GM21737 (cell line): ENCODE measurements at regions not wholly inside any gene's neighbourhood (a gene's known extent, or its start where the extent isn't known, plus 50 kb on each side); places are given as distances from the start of the nearest gene placed in this dataset.

Experiments used
- ATAC-seq: cut with Tn5 transposase; IDR thresholded peaks from one replicate; pipeline ENCODE4 v1.9.1; 2021; ENCODE audit warnings: mild to moderate bottlenecking, moderate library complexity; ENCODE audit not compliant: unreplicated experiment

- ATAC-seq = no peak
Observed at GRCh38 chr15:100718075-100718980, 115.9 kb downstream of the ASB7 start.

- no peak for ATAC-seq
Observed at GRCh38 chr15:100720406-100720967, 118.1 kb downstream of the ASB7 start.

DNA sequence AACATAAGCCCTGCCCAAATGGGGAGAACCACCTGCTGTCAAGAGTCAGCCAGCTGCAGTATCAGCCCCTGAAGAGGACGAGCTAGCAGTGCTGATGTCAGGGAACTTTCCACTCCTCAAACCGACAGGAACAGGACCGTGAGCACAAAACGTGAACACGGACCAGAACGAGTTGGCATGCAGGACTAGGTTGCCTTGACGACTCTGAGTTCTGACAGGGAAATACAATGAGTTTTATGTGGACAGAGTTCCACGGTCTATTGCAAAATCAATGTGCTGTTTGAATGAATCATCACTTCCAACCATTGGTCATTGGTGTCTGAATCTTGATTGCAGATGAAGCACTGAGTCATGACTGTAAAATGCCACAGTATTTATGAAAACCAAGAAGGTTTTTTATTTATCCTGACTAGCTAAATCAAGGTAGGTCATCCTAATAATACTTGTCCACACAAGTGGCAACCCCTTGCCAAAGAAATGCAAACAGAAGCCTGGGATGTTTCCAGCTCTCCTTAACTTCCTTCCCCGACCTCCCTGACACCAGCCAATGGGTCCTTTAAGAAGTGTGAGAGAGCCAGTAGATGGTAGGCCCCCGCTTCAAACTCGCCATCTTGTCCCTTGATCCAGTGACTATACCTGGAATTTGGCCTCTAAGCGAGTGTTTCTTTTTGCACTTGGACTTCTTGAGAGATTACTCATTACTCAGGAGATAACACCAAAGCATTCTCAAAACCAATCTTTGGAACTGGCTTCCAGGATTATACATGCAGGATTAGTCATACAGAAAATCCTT, 119.6 kb downstream of the ASB7 start:
- ATAC-seq = no peak

DNA sequence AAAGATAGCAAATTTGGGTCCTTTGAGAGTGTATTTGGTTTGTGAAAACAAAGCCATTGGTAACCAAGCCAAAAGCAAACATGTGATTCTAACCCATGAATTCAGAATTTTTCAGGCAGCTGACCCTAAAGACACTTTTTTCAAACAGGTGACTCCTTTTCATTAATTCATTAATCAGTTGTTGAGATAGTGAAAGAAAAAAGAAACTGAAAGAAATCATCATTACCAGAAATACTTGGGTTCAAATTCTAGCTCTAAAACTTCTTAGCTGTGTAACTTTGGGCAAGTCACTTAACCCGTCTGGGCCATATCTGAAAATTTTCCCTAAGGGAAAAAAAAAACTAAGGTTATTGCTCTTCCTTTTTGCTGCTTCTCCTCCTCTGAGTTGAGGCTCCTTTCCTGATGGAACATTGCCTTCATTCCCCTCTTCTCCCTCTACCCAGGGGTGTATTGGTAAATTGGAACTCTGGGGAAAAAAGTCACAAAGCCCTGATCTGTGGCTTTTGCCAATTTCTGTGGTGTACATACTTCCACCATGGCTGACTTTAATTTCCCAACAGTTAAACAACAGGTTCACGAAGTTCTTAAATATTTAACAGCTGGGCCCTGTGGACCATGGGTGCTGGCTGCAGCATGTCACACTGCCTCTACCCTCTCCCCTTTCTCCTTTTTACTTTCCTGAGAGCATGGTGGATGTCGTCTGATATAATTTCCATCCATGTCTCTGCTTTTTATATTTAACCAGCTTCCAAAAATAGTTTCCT, 120.3 kb downstream of the ASB7 start:
- ATAC-seq = no peak

DNA sequence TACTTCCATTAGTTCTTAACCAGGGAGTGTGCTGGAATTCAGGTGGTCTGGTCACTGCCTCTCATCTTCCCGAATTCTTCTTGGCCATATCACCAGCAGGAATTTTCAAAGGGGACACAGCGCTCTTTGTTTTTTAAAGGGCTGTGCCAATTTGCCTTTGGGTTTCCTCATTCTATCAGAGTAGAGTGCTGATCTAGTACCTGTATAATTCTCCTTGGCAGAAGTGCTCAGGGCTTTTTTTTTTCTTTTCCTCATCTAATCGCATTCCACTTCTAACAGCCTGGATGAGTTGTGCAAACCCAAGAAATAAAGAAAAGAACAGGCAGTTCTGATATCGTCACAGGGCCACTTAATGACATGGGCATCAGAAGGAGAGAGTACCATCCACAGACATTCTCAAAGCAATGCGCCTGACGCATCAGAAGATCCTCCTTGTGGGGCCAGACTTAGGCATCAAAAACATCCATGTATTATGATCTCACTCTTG, 121.0 kb downstream of the ASB7 start:
- ATAC-seq = no peak

DNA sequence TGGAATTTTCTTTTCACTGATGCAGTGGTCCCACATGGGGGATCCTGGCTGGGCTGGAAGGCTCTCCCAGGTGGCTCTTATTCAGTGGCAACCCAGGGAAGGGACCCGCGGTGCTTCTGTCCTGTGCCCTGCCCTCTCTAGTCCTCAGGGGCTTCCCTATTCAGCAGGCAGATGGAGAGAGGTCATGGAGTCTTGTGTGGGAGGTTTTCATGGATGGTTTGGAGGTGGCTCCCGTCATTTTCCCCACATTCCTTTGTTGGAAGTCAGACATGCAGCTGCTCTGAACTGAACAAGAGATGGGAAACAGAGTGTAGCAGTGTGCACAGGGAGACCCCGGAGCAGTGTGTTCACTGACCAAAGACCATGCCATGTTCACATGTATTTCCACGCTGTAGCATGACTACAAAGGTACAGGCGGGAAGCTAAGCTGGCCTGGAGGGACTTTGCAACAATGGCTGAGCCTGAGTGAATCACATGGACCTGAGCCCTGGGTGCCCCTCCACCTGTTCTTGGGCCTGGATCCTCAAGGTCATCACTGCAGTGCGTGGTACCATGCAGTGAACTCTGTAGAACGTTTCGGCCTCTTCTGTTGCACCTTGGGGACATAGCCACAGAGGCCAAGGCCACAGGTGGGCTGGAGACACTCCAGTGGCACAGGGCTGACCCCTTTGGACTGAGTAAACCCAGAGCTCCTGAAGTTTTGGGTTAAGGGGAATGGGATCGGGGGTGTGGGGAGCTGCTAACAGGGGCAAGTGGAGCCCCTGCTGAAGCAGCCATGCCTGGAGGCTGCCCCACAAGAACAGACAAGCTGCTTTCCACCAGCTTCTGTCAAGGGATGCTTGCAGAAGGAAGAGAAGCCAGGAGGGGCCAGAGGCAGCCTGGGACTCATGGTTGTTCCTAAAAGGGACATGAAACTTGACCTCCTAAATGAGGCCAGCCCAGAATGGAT, 123.0 kb downstream of the ASB7 start:
- ATAC-seq = no peak

GRCh38 chr15:100726070-100726420, 123.7 kb downstream of the ASB7 start:
- no peak for ATAC-seq

- ATAC-seq = no peak
Observed at GRCh38 chr15:100726421-100727190, 124.2 kb downstream of the ASB7 start.

DNA sequence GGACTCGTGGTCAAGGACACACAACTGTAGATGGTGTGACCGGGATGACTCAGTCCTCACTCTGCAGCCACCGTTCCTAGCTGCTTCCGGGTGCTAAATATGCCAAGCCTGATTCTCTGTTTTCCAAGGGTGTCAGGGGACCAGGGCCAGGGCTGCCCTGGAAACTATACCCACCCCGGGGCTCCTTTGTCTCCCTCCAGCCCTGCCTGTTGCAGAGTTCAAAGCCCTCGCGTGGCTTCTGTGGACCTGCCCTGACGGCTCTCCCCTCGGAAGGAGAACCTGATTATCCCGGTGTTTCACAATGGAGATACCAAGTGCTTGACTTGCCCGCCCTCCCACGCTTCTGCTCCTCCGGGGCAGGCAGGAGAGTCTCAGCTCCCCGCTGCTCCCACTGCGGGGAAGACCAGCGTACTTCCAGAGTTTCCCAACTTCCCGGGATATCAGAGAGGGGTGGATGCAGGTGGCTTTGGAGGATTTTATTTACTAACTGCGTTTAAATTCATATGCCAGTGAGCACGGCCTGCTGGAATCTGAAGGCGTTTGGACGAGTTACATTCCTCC, 125.0 kb downstream of the ASB7 start:
- ATAC-seq = no peak

DNA sequence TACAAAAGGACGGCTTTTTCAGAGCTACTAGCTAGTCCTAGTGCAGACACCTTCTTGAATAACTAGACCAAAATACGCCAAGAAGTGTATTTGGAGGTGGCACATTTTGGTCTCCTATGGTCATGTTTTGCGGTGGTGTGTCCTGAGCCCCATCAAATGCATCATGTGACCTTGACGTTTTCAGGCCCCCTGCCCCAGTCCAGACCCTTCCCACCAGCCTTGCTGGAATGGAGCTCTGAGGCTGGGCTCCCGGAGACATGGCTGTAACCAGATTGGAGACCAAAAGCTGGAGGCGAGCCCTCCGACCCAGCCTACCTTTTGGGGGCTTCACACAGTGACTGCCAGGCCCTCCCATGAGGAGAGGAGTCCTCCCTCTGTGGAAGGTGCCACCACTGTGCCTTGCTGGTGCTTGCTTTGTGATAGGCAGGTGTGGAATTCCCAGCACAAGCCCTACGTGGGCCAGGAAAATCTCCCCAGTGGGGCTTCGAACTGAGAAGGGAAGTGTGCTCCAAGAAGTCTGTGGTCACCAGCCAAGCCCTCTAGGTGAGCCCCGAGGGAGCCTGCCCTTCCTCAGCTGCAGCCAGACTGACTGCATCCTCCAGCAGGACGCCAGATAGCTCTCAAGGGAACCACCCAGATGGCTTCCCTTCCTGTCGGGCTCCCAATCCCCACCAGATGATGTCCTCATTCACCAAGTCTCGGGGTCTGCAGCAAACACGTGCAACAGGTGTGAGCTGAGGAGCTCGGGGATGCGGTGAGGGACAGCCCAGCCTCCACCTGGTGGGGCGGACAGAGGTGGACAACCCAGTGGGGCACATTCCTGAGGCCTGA, 126.2 kb downstream of the ASB7 start:
- ATAC-seq = no peak

GRCh38 chr15:100729461-100729860, 127.1 kb downstream of the ASB7 start:
- no peak for ATAC-seq

- ATAC-seq = no peak
Observed at GRCh38 chr15:100730129-100730528, 127.7 kb downstream of the ASB7 start.

GRCh38 chr15:100730655-100731266, 128.4 kb downstream of the ASB7 start:
- no peak for ATAC-seq

DNA sequence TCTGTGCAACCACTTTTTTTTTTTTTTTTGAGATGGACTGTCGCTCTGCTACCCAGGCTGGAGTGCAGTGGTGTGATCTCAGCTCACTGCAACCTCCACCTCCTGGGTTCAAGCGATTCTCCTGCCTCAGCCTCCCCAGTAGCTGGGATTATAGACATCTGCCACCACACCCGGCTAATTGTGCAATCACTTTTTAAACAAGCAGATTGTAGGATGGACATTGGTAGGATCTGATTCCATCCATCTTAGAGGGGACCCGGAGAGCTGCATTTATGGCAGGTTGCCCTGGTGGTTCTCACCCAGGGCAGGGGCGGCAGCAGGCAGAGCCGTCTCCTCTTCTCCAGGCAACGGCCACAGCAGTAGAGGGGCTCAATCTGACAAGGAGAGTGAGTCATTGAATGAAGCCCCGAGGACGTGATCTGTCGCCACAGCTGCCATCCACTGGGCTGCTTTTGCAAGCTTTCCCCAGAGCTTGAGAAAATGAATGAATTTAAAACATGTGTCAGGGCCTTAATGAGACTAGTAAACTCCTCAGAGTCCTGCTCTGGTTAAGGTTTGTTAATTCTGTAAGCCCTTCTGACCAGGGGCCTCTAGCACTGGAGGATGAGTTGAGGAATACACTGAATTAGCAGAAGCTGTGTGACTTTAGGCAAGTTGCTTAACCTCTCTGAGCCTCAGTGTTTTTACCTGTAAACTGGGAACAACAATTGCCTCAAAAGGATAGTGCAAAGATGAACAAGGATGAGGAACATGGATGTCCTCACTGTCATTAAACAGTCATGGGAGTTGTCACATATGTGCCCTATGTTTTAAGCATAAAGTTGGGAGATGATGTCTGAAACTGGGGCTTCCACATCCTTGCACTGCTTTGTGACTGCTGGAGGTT, 129.1 kb downstream of the ASB7 start:
- ATAC-seq = no peak

GRCh38 chr15:100732211-100733055, 130.0 kb downstream of the ASB7 start:
- no peak for ATAC-seq
